ENCODE measurements at regions not wholly inside any gene's neighbourhood (a gene's known extent, or its start where the extent isn't known, plus 50 kb on each side); places are given as distances from the start of the nearest gene placed in this dataset.

DNA sequence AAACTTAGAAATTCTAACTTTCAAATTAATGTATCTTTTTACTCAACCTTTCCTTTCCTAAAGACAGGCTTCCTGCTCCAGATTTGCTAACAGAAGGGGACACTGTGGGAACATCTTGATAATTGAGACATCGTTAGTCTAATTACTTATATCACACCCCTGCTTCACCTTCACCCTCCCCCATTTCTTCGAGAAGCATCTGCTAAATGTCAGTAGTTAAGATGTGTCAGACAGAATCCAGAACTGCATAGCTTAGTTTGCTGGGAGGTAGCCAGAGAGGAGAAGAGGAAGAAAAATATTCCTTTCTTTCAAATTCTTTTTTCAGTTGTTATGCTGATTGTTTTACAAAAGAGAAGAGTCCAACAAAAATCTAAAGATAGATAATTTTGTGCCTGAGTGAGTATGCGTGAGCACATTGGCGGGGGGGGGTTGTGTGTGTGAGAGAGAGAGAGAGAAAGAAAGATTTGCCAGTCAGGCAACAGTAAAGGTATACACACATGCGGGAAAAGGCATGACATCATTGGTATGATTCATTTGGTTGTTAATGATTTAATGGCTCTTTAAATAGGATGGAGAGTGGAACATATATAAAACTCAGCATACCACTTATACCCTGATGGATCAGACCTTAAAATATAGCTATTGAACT is 192.4 kb downstream of the PTN start:
- TF ChIP-seq, protein P1, sequence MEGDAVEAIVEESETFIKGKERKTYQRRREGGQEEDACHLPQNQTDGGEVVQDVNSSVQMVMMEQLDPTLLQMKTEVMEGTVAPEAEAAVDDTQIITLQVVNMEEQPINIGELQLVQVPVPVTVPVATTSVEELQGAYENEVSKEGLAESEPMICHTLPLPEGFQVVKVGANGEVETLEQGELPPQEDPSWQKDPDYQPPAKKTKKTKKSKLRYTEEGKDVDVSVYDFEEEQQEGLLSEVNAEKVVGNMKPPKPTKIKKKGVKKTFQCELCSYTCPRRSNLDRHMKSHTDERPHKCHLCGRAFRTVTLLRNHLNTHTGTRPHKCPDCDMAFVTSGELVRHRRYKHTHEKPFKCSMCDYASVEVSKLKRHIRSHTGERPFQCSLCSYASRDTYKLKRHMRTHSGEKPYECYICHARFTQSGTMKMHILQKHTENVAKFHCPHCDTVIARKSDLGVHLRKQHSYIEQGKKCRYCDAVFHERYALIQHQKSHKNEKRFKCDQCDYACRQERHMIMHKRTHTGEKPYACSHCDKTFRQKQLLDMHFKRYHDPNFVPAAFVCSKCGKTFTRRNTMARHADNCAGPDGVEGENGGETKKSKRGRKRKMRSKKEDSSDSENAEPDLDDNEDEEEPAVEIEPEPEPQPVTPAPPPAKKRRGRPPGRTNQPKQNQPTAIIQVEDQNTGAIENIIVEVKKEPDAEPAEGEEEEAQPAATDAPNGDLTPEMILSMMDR (conservative IDR thresholded peaks at IDR 0.05; ENCODE audit: low read depth, low read length), result no peak
- no peak for TF ChIP-seq EZH2 (IDR thresholded peaks at IDR 0.05; ENCODE audit: borderline replicate concordance, low read depth, low read length, poor library complexity, severe bottlenecking)

All from A673 (cell line).